H1 (cell line): ENCODE measurements at regions not wholly inside any gene's neighbourhood (a gene's known extent, or its start where the extent isn't known, plus 50 kb on each side); places are given as distances from the start of the nearest gene placed in this dataset.

Source experiments
- CTCF ChIA-PET: fragments of 300-600 bp; sonication (Branson Sonifier 250); formaldehyde crosslinking; loops from one replicate; lab custom pipeline; 2021; ENCODE audit not compliant: partially characterized antibody; lab: Charles Lee
- POLR2A ChIA-PET: fragments of 300-600 bp; sonication (Branson Sonifier 250); formaldehyde crosslinking; loops from one replicate; lab custom pipeline; 2021; ENCODE audit warnings: inconsistent platforms; ENCODE audit not compliant: partially characterized antibody; lab: Charles Lee
- DNase-seq, 2 experiments: peaks; one replicate each; pipeline versions ENCODE4 v3.0.0 to v3.0.0-alpha.2; 2010 to 2022; ENCODE audit warnings: low spot score in 2 of 2, low read depth in 1 of 2, mixed read lengths in 1 of 2
- FAIRE-seq: peaks from 2 replicates; lab custom pipeline; 2011; peaks lifted over from hg19 to GRCh38; lab: Jason Lieb, UNC
- H2AFZ ChIP-seq: 2 replicates; pipeline ENCODE4 v1.8.1; 2012; ENCODE audit warnings: low read length, inconsistent platforms
- H2AK5ac ChIP-seq: 2 replicates; pipeline ENCODE4 v1.6.1; 2013; ENCODE audit warnings: low read depth, low read length
- H2BK120ac ChIP-seq: replicated peaks from 2 replicates; pipeline ENCODE3; 2013; ENCODE audit warnings: low read depth, low read length, inconsistent platforms
- H2BK12ac ChIP-seq: 2 replicates; pipeline ENCODE4 v1.6.1; 2013; ENCODE audit warnings: low read depth, low read length
- H2BK15ac ChIP-seq: 2 replicates; pipeline ENCODE4 v1.6.1; 2013; ENCODE audit warnings: low read length
- H2BK20ac ChIP-seq: 2 replicates; pipeline ENCODE4 v1.6.1; 2013; ENCODE audit warnings: low read length
- H2BK5ac ChIP-seq: 2 replicates; pipeline ENCODE4 v1.6.1; 2013; ENCODE audit warnings: low read depth, low read length
- H3K14ac ChIP-seq: 2 replicates; pipeline ENCODE4 v1.6.1; 2013; ENCODE audit warnings: inconsistent platforms; ENCODE audit not compliant: insufficient read length
- H3K18ac ChIP-seq: 2 replicates; pipeline ENCODE4 v1.6.1; 2013; ENCODE audit warnings: low read length; ENCODE audit errors: extremely low read depth
- H3K23ac ChIP-seq: 2 replicates; pipeline ENCODE4 v1.6.1; 2013; ENCODE audit warnings: inconsistent platforms; ENCODE audit not compliant: insufficient read length
- H3K23me2 ChIP-seq: 2 replicates; pipeline ENCODE4 v1.6.1; 2013; ENCODE audit warnings: low read depth, low read length
- H3K27ac ChIP-seq: 2 replicates; pipeline ENCODE4 v1.6.1; 2011; ENCODE audit warnings: low read depth, low read length, inconsistent platforms
- H3K27me3 ChIP-seq, 4 experiments: replicated peaks in 1 of 4; 1 replicate in 1 of 4; 2 replicates in 3 of 4; pipeline versions ENCODE4 v1.6.1 to v1.8.1; 2011 to 2013; ENCODE audit warnings: low read length in 3 of 4, mild to moderate bottlenecking in 3 of 4, inconsistent platforms in 2 of 4, mixed read lengths in 2 of 4, moderate library complexity in 1 of 4; ENCODE audit not compliant: control insufficient read depth in 3 of 4, insufficient read depth in 3 of 4; ENCODE audit errors: extremely low read depth in 1 of 4
- H3K36me3 ChIP-seq, 4 experiments: 2 replicates each; pipeline versions ENCODE4 v1.6.1 to v1.8.1; 2011 to 2013; ENCODE audit warnings: mild to moderate bottlenecking in 4 of 4, low read length in 3 of 4, moderate library complexity in 2 of 4, control low read depth in 1 of 4, inconsistent platforms in 1 of 4; ENCODE audit not compliant: insufficient read depth in 4 of 4, control insufficient read depth in 2 of 4
- H3K4ac ChIP-seq: replicated peaks from 2 replicates; pipeline ENCODE3; 2013; ENCODE audit warnings: low read length, low read depth, mixed read lengths, inconsistent platforms; ENCODE audit not compliant: insufficient read length
- H3K4me1 ChIP-seq, 4 experiments: replicated peaks in 1 of 4; 1 replicate in 1 of 4; 2 replicates in 3 of 4; pipeline versions ENCODE4 v1.6.1 to v1.8.1; 2011 to 2013; ENCODE audit warnings: low read length in 3 of 4, inconsistent platforms in 2 of 4, mixed read lengths in 1 of 4; ENCODE audit not compliant: insufficient read depth in 4 of 4, control insufficient read depth in 3 of 4
- H3K4me2 ChIP-seq, 2 experiments: 2 replicates each; pipeline versions ENCODE4 v1.6.1 to v1.8.1; 2011 to 2013; ENCODE audit warnings: low read depth in 2 of 2, low read length in 2 of 2, control low read depth in 1 of 2, inconsistent platforms in 1 of 2, mild to moderate bottlenecking in 1 of 2; ENCODE audit not compliant: insufficient read depth in 1 of 2
- H3K4me3 ChIP-seq, 4 experiments: fragments of 200-600, 300-600 bp in 1 of 4; sonication (generic), shearing (Covaris generic), sonication (Bioruptor Twin) in 1 of 4; 2 replicates each; pipeline versions ENCODE4 v1.5.1 to v1.8.1; 2011 to 2016; ENCODE audit warnings: low read length in 4 of 4, low read depth in 3 of 4, control low read depth in 2 of 4, inconsistent platforms in 2 of 4, mild to moderate bottlenecking in 2 of 4, mixed read lengths in 1 of 4, moderate library complexity in 1 of 4; ENCODE audit not compliant: insufficient read depth in 2 of 4; ENCODE audit errors: extremely low read depth in 1 of 4
- H3K56ac ChIP-seq: replicated peaks from 2 replicates; pipeline ENCODE3; 2013; ENCODE audit warnings: low read depth, mild to moderate bottlenecking, mixed read lengths, low read length, inconsistent platforms; ENCODE audit not compliant: insufficient read length
- H3K79me1 ChIP-seq: 2 replicates; pipeline ENCODE4 v1.6.1; 2013; ENCODE audit warnings: low read depth, low read length, control low read depth
- H3K79me2 ChIP-seq, 2 experiments: 2 replicates each; pipeline versions ENCODE4 v1.6.1 to v1.8.1; 2012 to 2013; ENCODE audit warnings: low read length in 2 of 2, mild to moderate bottlenecking in 2 of 2, inconsistent platforms in 1 of 2; ENCODE audit not compliant: insufficient read depth in 2 of 2, control insufficient read depth in 1 of 2
- H3K9ac ChIP-seq, 4 experiments: replicated peaks in 1 of 4; 1 replicate in 1 of 4; 2 replicates in 3 of 4; pipeline versions ENCODE4 v1.6.1 to v1.8.1; 2011 to 2013; ENCODE audit warnings: low read depth in 3 of 4, low read length in 3 of 4, control low read depth in 2 of 4, mild to moderate bottlenecking in 2 of 4, moderate library complexity in 2 of 4, inconsistent platforms in 1 of 4; ENCODE audit errors: extremely low read depth in 1 of 4
- H3K9me3 ChIP-seq, 2 experiments: 2 replicates each; pipeline versions ENCODE4 v1.6.1 to v1.8.1; 2012 to 2013; ENCODE audit warnings: mild to moderate bottlenecking in 2 of 2, moderate library complexity in 2 of 2, control low read depth in 1 of 2, inconsistent platforms in 1 of 2, low read depth in 1 of 2, low read length in 1 of 2, mixed read lengths in 1 of 2; ENCODE audit not compliant: insufficient read depth in 2 of 2
- H4K20me1 ChIP-seq, 2 experiments: replicated peaks in 1 of 2; 2 replicates each; pipeline versions ENCODE3 to v1.8.1; 2011 to 2013; ENCODE audit warnings: inconsistent platforms in 2 of 2, low read length in 2 of 2, mild to moderate bottlenecking in 1 of 2; ENCODE audit not compliant: insufficient read depth in 2 of 2, control insufficient read depth in 1 of 2
- H4K5ac ChIP-seq: 2 replicates; pipeline ENCODE4 v1.6.1; 2013; ENCODE audit warnings: low read length, low read depth, mixed read lengths, inconsistent platforms; ENCODE audit not compliant: insufficient read length
- H4K8ac ChIP-seq: 2 replicates; pipeline ENCODE4 v1.8.0; 2013; ENCODE audit warnings: mild to moderate bottlenecking, moderate library complexity, low read length, inconsistent platforms; ENCODE audit not compliant: insufficient read depth; ENCODE audit errors: extremely low read depth
- H4K91ac ChIP-seq: replicated peaks from 2 replicates; pipeline ENCODE3; 2013; ENCODE audit warnings: low read length, mixed read lengths, inconsistent platforms; ENCODE audit not compliant: insufficient read length
- ASH2L ChIP-seq: fragments of 200-600, 300-600 bp; sonication (generic); IDR thresholded peaks from one replicate; pipeline ENCODE4 v1.7.1; 2017; ENCODE audit warnings: low read length
- BRCA1 ChIP-seq: IDR thresholded peaks from 2 replicates; pipeline ENCODE4 v1.6.1; 2012; ENCODE audit warnings: low read depth, low read length, improper control_type of control experiment
- CHD1 ChIP-seq: IDR thresholded peaks from 2 replicates; pipeline ENCODE4 v1.6.1; 2012; ENCODE audit warnings: low read depth, low read length, improper control_type of control experiment
- CREB1 ChIP-seq: IDR thresholded peaks from 2 replicates; pipeline ENCODE4 v1.6.1; 2012; ENCODE audit warnings: inconsistent platforms
- EZH2 ChIP-seq: fragments of 200-600 bp; sonication (generic); IDR thresholded peaks from 2 replicates; pipeline ENCODE4 v1.7.1; 2012; ENCODE audit warnings: low read depth, mild to moderate bottlenecking, moderate library complexity, low read length, inconsistent platforms; ENCODE audit not compliant: severe bottlenecking
- KDM5A ChIP-seq: fragments of 200-600 bp; IDR thresholded peaks from 2 replicates; pipeline ENCODE4 v1.7.1; 2012; ENCODE audit warnings: mild to moderate bottlenecking, low read length, inconsistent platforms, mixed read lengths
- NANOG ChIP-seq: IDR thresholded peaks from 2 replicates; pipeline ENCODE4 v1.6.1; 2011; ENCODE audit warnings: low read length, low read depth, mild to moderate bottlenecking, inconsistent platforms; ENCODE audit not compliant: insufficient read depth, poor library complexity, severe bottlenecking
- RAD21 ChIP-seq, 2 experiments: IDR thresholded peaks in 1 of 2; conservative IDR thresholded peaks in 1 of 2; 2 replicates each; pipeline ENCODE4 v1.6.1; 2011; ENCODE audit warnings: low read depth in 2 of 2, low read length in 2 of 2, improper control_type of control experiment in 1 of 2, inconsistent platforms in 1 of 2, mild to moderate bottlenecking in 1 of 2, moderate library complexity in 1 of 2
- SP2 ChIP-seq: IDR thresholded peaks from 2 replicates; pipeline ENCODE4 v1.6.1; 2012; ENCODE audit warnings: mild to moderate bottlenecking, low read length, inconsistent platforms
- SRF ChIP-seq: IDR thresholded peaks from 2 replicates; pipeline ENCODE4 v1.6.1; 2011; ENCODE audit warnings: mild to moderate bottlenecking, low read depth, low read length, moderate library complexity
- TAF1 ChIP-seq: IDR thresholded peaks from 2 replicates; pipeline ENCODE4 v1.6.1; 2011; ENCODE audit warnings: mild to moderate bottlenecking, low read depth, low read length
- TBP ChIP-seq: IDR thresholded peaks from 2 replicates; pipeline ENCODE4 v1.6.1; 2011; ENCODE audit warnings: low read depth, low read length, improper control_type of control experiment
- TCF12 ChIP-seq: IDR thresholded peaks from 2 replicates; pipeline ENCODE4 v1.6.1; 2011; ENCODE audit warnings: low read depth, mild to moderate bottlenecking, low read length
- TEAD4 ChIP-seq: IDR thresholded peaks from 2 replicates; pipeline ENCODE4 v1.6.1; 2012; ENCODE audit warnings: low read depth, low read length, inconsistent platforms, mixed read lengths
- YY1 ChIP-seq: IDR thresholded peaks from 2 replicates; pipeline ENCODE4 v1.6.1; 2011; ENCODE audit warnings: low read depth, mild to moderate bottlenecking, low read length
- WGBS, 2 experiments: shearing (Covaris generic) in 1 of 2; methylation state at CpG; one replicate each; pipeline versions ENCODE4 v1.1.6 to v1.1.7; 2013 to 2015; ENCODE audit warnings: low lambda C conversion rate in 2 of 2, mixed read lengths in 2 of 2, inconsistent platforms in 1 of 2, low coverage in 1 of 2, missing lambda C conversion rate in 1 of 2; ENCODE audit not compliant: insufficient replicate concordance in 2 of 2, insufficient coverage in 1 of 2, insufficient read length in 1 of 2; ENCODE audit errors: extremely low coverage in 1 of 2, missing lambda C conversion rate in 1 of 2; 5-methylcytosine and 5-hydroxymethylcytosine counted together

DNA sequence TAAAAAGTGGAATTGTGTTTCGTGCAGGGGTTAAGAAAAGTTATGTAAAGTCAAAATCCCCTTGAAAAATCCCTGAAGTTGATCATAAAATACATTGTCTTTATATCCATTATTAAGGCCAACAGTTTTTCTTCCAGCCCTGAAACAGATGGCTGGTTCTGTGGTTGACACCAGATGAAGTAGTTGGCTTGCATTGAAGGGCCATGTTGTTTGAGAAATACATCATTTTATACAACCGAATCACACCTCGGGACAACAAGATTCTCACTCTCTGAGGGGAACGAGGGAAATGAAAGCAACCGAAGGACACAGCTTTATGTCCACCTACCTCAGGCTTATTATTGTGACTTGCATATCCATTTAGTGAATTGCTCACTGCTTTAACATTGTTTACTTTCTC, 126.0 kb upstream of the MITF start:
- Histone ChIP-seq H3K27me3 (peaks cover 0 to 1% (median 0%) of the 10 kb centered on the region in 4 experiments; a peak in 1 of 7 replicates), H2BK20ac (no peak overlapping the region), H3K4me3 (no peak overlapping the region), H2AFZ (no peak overlapping the region), H3K4me2 (no peak overlapping the region), H2BK12ac (no peak overlapping the region), H3K27ac (no peak overlapping the region), H4K91ac (no peak overlapping the region), H3K23ac (no peak overlapping the region), H3K9ac (no peak overlapping the region), H2BK120ac (no peak overlapping the region), H3K14ac (no peak overlapping the region), H3K18ac (no peak overlapping the region), H3K79me2 (no peaks in the 10 kb centered on the region), H2AK5ac (no peak overlapping the region), H3K9me3 (no peaks in the 10 kb centered on the region; a peak in 1 of 4 replicates), H2BK15ac (no peak overlapping the region), H3K36me3 (no peaks in the 10 kb centered on the region), H3K79me1 (no peaks in the 10 kb centered on the region), H3K56ac (no peak overlapping the region), H3K4ac (no peak overlapping the region), H4K20me1 (no peaks in the 10 kb centered on the region), H3K4me1 (no peaks in the 10 kb centered on the region), H2BK5ac (no peak overlapping the region), H4K5ac (no peak overlapping the region), H4K8ac (no peak overlapping the region), H3K23me2 (no peaks in the 10 kb centered on the region)
- no peak for DNase-seq
- ChIA-PET CTCF (no interaction called here), POLR2A (no interaction called here)
- FAIRE-seq, result no peak
- WGBS, 2 experiments, result 77% methylated on average over 5 of the region's 5 CpGs; no CpG with 5 or more reads in 1 of the 2 experiments
- TF ChIP-seq TBP, result no peak
- no peak for TF ChIP-seq KDM5A
- no peak for TF ChIP-seq CREB1
- TF ChIP-seq EZH2, result no peak
- TF ChIP-seq SRF, result no peak
- TF ChIP-seq RAD21 (IDR thresholded peaks at IDR 0.05 in 1 of 2, conservative IDR thresholded peaks at IDR 0.05 in 1 of 2; ENCODE audit: low read depth in 2 of 2, low read length in 2 of 2), result no peak
- TF ChIP-seq CHD1, result no peak
- no peak for TF ChIP-seq TCF12
- TF ChIP-seq SP2, result no peak
- TF ChIP-seq TAF1, result no peak
- TF ChIP-seq NANOG, result no peak
- TF ChIP-seq YY1, result no peak
- no peak for TF ChIP-seq TEAD4
- no peak for TF ChIP-seq BRCA1
- no peak for TF ChIP-seq ASH2L
